NCI-H460 (cell line): ENCODE measurements at regions not wholly inside any gene's neighbourhood (a gene's known extent, or its start where the extent isn't known, plus 50 kb on each side); places are given as distances from the start of the nearest gene placed in this dataset.
"Not testable (repeated sequence)": the region's sequence is repeated elsewhere in the genome, so short reads cannot be mapped to it uniquely, and the experiment has no call there.

Experiments
- DNase-seq: peaks from one replicate; pipeline ENCODE4 v3.0.0-alpha.2; 2016; ENCODE audit warnings: low read depth; ENCODE audit errors: extremely low read depth

DNA sequence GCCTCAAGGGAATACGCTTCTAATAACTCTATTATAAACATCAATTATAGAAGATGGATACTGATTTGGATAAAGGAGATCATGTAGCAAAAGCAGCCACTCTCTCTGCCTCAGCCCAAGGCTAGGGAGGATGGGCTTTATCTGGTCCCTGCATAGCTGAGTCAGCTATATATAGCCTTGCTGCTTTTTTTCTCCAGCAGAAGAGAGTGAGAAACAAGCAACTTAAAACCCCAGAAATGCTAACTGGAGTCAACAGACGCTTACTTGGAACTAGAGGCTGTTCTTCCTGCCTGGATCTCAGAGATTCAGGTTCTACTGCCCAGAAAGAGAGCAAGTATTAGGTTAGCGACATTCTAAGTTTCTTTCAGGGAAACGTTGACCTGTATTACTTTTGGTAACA lies 426.7 kb upstream of the KLHL29 start:
- no peak for DNase-seq

DNA sequence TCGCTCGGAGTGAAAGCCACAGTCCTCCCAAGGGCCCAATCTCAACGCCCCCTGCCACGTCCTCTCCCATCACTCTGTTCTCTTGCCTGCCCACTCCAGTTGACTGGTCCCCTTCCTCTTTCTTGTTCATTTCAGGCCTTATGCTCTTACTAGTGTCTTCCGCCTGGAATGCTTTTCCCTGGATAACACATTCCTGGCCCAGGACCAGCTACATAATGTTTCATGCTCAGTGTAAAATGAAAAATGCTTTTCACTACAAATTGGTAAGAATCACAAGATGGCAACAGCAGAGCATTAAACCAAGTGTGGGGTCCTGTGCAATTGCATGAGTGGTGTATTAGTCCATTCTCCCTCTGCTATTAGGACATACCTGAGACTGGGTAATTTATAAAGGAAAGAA lies 417.2 kb upstream of the KLHL29 start:
- no peak for DNase-seq

DNA sequence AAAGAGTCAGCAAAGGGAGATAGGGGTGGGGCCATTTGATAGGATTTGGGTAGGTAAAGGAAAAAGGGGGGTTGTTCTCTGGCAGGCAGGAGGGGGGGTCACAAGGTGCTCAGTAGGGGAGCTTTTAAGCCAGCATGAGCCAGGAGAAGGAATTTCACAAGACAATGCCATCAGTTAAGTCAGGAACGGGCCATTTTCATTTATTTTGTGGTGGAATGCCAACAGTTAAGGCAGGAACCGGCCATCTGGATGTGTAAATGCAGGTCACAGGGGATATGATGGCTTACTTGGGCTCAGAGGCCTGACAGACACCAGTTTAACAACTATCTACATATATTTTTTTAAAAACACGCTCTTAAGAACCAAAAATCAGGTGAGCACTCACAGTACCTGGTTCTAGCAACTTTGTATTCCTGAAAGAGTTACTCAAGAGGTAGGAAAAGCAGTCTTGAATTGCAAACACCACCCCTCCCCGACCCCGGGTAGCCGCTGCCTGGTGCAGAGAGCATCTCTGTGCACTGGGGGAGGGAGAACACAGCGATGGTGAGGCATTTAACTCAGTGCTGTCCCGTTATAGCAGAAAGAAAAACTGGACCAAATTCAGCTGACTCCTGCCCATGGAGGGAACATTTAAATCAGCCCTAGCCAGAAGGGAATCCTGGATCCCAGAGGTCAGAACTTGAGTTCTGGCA lies 414.5 kb upstream of the KLHL29 start:
- no peak for DNase-seq

DNA sequence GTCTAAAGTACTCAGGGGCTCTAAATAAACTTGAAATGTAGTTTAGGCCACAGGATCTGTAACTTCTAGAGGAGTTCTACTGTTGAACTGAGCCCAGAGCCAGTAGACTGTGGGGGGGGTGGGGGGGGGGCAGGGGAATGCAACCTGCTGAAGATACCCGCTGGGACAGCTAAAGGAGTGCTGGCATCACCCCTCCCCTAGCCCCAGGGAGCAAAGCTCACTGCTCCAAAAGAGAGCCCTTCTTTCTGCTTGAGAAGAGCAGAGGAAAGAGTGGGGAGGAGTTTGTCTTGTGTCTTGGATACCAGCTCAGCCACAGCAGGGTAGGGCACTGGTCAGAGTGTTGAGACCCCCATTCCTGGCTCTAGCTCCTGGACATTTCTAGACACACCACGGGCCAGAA lies 414.0 kb upstream of the KLHL29 start:
- DNase-seq: no peak

DNA sequence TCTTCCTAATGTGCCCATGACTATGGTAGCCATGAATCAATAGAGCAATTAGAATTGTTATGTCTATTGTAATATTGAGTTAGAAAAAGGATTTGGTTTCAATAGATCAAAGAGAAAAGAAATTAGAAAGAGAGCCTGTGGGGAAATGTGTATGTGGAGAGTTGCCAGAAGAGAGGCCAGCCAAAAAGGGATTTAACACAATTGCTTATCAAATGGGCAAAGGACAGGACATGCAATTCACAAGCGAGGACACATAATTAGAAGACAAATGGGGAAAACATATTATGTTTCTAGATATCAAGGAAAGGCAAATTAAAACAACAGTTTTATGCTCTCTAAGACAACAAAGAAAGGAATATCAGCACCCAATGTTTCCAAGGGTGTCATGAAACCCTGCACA lies 403.2 kb upstream of the KLHL29 start:
- DNase-seq: no peak

DNA sequence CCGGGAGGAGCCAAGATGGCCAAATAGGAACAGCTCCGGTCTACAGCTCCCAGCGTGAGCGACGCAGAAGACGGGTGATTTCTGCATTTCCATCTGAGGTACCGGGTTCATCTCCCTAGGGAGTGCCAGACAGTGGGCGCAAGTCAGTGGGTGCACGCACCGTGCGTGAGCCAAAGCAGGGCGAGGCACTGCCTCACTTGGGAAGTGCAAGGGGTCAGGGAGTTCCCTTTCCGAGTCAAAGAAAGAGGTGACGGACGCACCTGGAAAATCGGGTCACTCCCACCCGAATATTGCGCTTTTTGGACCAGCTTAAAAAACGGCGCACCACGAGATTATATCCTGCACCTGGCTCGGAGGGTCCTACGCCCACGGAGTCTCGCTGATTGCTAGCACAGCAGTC lies 400.8 kb upstream of the KLHL29 start:
- not testable (repeated sequence) for DNase-seq

DNA sequence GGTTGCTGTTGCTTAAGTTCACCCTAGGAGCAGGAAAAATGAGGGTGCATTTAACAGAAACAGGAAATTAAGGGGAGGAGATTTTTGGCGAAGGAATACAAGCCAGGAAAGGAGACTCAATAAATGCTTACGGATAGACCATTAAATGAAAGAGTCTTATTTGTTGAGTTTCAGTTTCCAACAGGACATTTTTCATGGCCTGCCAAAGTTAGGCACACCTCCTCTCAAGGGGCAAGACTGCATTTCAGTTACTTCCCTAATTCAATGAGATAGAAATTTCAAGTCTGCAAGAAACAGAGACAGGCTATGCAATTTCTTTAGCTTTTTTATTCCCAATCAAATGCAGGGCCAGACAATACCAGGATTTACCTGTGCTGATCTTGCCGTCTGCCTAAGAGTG lies 394.7 kb upstream of the KLHL29 start:
- no peak for DNase-seq

DNA sequence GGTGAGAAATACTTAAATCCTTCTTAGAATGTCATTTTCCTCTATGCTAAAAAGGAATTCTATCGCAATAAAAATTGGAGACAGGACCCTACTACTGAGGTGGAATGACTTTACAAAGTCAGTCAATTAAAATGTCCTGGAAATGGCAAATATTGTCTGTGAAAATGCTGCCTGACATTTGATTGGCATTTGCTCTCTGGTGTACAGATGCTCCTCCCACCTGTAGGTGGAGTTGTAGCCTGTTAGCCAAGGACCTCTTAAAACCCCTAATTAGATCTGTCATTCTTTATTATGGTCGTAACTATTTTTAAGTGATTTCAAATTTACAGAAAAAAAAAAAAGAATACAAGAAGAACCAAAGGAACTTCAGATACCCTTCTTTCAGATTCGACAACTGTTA lies 393.1 kb upstream of the KLHL29 start:
- DNase-seq: no peak

DNA sequence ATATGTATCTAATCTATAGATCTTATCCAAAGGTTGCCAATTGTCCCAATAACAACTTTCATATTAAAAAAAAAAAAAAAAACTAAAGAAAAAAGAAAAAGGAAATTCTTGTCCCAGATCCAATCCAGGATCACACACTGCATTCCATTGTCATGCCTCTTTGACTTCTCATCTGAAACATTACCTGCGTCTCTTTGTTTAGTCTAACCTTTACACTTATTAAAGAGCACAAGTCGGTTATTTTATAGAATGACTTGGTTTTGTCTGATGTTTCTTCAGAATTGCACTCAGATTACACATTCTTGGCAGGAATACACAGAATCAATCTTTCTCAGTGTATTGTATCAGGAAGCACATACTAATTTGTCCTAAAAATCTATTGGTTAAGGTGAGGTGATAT lies 392.5 kb upstream of the KLHL29 start:
- no peak for DNase-seq

DNA sequence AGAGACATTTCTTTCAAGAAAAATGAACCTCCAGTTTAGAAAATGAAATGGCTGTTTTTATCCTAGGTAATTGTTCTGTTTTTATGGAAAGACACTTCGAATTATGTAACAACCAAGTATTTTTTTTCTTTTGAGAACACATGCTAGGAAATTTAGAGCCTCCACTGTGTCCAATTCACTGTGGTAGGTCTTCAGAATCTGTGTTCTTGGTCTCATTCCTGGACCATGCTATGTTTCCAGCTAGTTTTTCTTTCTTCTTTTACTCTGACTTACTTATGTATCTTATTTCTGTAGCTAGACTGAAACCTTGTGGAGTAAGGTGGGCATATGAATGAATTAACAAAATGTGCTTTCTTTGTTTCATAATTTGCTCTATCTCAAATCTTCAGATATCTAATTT lies 391.7 kb upstream of the KLHL29 start:
- DNase-seq: no peak

DNA sequence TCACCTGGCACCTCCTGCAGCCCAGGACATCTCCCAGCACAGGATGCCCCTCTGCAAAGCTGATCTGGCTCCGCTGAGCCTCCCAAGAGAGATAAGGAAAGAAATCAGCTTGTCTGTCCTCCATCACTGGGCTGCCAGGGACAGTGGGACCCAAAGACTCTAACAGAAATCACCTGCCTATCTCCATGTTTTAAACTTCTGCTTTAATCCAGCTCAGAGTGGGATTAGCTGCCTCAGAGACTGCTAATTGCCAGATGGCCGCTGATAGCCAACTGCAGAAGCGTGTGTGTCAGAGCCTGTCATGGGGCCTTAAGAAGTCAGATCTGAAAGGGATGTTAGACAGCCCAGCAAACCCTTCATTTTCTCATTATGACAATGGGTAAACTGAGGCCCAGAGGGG lies 389.4 kb upstream of the KLHL29 start:
- DNase-seq: no peak

DNA sequence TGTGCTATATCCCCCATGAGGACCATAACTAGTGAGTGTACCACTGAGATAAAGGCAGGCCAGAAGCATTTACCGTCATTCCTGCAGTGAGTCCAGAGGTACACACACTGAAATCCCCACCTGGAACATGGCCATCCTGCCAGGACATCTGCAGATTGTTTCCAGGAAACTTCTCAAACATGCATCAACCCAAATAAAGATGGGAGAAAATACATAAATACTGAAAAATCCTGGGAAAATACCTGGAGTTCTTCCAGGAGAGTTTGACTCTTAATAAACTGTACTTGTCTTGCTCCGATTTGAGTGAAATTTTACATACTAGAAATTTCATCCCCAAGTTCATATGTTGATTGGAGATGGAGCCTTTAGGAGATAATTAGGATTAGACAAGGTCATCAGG lies 388.1 kb upstream of the KLHL29 start:
- DNase-seq: no peak

DNA sequence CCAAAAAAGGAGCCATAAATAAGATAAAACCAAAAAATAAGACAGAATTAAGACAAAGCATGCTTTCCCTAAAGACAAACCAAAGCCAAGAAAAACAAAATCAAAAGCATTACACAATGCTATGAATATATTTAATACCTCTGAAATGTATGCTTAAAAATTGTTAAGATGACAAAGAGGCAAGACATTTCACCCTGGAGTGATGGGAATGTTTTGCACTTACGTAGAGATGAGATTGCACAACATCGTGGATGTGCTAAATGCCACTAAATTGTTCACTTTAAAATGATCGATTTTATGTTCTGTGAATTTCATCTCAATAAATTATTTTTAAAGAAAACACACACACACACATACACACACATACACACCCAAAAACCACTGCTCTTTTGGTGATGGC lies 386.6 kb upstream of the KLHL29 start:
- DNase-seq: peak; percentile 61

DNA sequence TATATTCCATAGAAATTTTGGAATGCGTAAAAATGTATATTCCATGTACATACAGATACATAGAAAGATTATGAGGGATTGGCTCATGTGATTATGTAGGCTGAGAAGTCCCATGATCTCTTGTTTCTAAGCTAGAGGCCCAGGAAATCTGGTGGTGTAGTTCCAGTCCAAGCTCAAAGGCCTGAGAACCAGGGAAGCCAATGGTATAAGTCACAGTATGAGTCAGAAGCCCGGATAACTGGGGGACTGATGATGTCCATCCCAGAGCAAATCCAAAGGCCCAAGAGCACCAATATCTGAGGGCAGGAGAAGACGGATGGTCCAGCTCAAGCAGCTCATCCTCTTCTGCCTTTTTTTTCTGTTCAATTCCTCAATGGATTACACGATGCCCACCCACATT lies 385.0 kb upstream of the KLHL29 start:
- DNase-seq: no peak

DNA sequence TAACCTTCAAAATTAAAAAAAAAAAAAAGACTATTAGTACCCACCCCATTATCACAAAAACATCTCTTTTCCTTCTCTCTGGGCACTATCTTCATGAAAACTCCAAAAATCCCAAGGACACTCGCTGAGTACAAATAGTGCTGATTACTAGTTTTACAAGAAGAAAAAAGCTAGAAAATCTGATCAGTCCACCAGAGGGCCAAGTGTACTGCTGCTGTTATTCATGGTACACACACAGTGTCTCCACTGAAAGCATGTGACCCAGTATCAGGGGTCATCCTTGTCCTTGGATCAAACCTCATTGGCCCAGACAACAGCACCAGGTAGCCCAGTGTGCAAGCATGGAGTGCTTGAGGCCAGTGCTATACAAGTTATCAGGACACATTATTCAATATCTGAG lies 382.7 kb upstream of the KLHL29 start:
- no peak for DNase-seq

DNA sequence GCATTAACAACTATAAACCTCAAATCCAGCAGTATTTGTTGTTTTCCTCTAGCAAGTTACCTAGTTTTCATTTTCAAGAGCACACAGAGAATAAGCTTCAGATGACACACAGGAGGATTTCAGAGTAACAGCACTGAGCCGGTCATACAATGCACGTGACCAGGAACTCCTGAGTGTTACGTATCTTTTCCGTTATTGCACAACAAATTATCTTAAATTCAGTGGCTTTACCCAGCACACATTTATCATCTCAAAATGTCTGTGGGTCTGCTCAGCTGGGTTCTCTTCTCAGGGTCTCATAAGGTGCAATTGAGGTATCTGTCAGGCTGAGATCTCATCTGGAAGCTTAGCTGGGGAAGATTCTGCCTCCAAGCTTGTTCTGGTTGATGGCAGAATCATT lies 379.5 kb upstream of the KLHL29 start:
- DNase-seq: no peak

DNA sequence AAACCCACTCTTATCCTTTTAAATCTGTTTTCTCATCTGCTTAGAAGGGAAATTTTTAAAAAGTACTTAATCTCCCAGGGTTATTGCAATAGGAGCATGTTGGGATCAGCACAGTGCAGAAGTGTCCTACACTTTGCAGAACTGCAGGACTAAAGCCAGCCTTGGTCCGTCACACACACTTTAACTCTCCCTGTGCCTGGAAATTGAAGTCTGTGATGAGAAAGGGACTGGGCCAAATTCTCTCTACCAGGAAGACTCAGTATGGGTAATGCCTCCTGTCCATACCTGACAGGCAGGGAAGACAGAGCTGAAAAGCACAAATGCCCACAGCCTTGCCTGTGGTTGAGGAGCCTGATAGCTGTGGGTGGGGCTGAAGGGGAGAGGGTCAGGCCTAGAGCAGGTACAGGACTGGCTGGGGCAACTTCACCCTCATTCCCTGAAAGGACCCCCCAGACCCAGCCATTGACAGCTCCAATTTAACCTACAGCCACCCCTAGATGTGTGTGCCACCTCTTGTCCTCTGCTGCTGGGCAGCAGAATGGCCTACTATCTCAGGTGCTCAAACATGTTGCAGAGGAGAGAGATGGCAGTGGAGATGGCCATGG lies 377.2 kb upstream of the KLHL29 start:
- no peak for DNase-seq

DNA sequence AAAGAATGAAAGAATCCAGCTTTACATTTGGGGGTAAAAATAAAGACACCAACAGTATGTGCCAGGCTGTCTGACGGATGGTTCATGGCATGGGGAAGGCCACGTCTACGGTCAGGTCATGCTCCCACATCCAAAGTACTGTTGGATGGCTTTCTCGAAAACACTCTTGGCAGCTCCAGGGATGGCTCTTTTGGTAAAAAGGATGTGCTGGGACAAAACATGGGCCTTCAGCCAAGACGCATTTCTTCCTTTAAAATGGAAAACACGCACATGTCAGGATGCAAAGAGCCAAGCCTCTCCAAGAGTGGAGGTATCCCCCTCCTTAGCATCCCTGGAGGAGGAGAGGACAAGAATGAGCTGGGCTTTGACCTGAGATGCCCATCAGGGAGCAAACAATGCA lies 376.5 kb upstream of the KLHL29 start:
- DNase-seq: no peak

DNA sequence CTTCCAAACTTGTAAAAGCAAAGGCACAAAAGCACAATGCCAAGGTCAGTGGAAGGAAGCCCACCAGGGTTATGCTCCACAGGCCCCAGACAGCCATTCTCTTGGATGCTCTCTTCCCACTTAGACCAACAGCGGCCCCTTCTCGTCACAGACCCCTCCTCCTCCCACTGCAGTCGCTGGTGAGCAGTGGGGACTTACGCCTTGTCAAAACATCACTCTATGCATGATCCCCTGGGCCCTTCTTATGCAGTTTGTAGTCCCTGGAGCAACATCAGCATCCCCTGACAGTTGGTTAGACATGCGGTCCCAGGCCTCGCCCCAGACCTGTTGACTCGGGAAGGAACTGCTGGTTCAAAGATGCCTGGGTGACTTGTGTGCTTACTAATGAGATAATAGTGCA lies 376.0 kb upstream of the KLHL29 start:
- no peak for DNase-seq

DNA sequence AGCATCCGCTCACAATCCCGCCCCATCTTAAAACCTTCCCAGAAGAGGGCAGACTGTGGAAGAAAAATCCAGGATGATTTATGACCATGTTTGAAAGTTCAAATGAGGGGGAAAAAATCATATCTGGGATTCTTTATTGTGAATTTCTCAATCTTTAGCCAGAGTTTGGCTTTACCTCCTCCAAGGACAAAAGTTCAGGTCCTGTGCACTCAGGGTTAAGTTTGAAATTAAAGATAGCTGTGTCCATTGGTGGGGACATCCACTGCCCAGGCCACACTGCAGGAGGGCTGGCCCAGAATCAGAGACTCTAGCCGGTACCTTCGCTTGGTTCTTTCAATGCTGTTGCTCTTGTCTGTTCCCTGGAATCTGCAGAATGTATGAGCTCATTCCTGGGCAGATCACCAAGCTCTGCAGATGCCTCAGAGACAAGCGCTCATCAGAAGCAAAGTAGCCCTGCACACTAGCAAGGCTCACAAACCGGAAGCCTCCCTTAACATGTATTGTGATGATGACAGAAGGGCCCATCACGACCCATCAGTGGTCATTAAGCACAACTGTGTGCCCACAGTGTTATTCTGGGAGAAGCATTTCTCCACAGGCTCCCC lies 375.3 kb upstream of the KLHL29 start:
- DNase-seq: no peak

DNA sequence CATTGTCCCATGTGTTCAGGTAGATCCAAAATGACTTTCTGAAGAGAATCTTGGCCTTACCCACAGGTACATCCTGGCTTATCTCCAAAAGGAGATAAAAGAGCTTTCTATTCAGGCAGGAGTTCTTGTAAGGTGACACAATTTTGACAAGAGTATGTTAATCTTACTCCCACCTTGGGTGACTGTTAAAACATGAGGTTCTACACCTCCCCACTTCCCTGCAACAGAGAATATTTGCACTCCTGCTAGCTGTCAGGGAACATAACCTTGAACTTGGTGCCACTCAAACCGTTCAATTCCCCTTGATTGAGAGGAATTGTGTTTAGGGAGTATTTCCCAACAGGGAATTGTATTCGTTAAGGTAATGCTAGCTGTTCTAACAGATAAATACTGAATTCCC lies 372.5 kb upstream of the KLHL29 start:
- no peak for DNase-seq

DNA sequence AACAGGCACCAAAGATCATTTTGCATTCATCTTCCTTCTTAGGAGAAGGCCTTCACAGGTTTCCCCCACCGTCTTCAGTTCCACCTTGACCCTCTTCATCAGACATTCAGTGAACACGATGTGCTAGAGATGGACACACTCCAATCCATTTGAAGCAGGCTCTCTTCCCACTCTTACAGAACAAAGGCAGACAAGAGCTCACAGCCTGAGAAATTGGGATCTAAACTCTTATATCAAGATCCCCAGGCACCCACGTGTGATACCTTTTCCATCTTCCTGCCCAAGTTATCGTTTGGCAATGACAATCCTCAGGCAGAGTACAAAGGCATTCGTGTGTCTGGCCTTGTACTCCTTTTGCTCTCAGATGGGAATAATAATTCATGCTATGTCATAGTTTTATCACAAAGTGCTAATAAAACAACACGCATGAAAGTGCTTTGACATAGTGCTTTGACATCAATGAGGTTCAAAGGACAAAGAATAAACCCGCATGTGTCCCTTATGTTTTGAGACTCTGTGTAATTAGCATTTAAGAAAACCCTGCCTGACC lies 369.3 kb upstream of the KLHL29 start:
- no peak for DNase-seq
